ENCODE measurements at regions not wholly inside any gene's neighbourhood (a gene's known extent, or its start where the extent isn't known, plus 50 kb on each side); places are given as distances from the start of the nearest gene placed in this dataset.

GRCh38 chr3:178397202-178397601 lies 139.0 kb upstream of the KCNMB2 start:
- TF ChIP-seq POLR2AphosphoS5 (IDR thresholded peaks at IDR 0.05; ENCODE audit: low read depth, low read length) (no peak), TAF1 (IDR thresholded peaks at IDR 0.05; ENCODE audit: borderline replicate concordance, insufficient read depth, low read length) (no peak), SIN3A (IDR thresholded peaks at IDR 0.05; ENCODE audit: borderline replicate concordance, insufficient read depth, low read length) (no peak), REST (IDR thresholded peaks at IDR 0.05; ENCODE audit: insufficient read depth in 1 of 2, low read depth in 2 of 2, low read length in 2 of 2) (no peak), FOXP2 (optimal IDR thresholded peaks at IDR 0.05; ENCODE audit: borderline replicate concordance, extremely low read depth, extremely low read length, insufficient read depth) (no peak)
